ENCODE measurements at regions not wholly inside any gene's neighbourhood (a gene's known extent, or its start where the extent isn't known, plus 50 kb on each side); places are given as distances from the start of the nearest gene placed in this dataset.
"Not testable (repeated sequence)": the region's sequence is repeated elsewhere in the genome, so short reads cannot be mapped to it uniquely, and the experiment has no call there.

- H3K27me3 ChIP-seq (ENCODE audit: control insufficient read depth in 5 of 5, insufficient read depth in 4 of 5, low read length in 5 of 5); H3K4me3 ChIP-seq (ENCODE audit: low read depth in 1 of 5, low read length in 5 of 5); H3K36me3 ChIP-seq (ENCODE audit: control insufficient read depth in 5 of 5, insufficient read depth in 5 of 5, low read length in 5 of 5); H3K9me3 ChIP-seq (ENCODE audit: control insufficient read depth in 5 of 5, low read length in 5 of 5); H3K9ac ChIP-seq (ENCODE audit: low read length in 5 of 5): not testable (repeated sequence)
- Histone ChIP-seq H3K4me1 (ENCODE audit: control insufficient read depth in 5 of 5, insufficient read depth in 5 of 5, low read length in 5 of 5) (peaks cover 0 to 11% (median 6%) of the 10 kb centered on the region in 5 donors), H3K27ac (ENCODE audit: low read depth, low read length) (peak overlapping the region; percentile 69)
Observed at GRCh38 chr1:83151167-83151898, 847.6 kb downstream of the TTLL7 start.

- not testable (repeated sequence) for H3K27me3 ChIP-seq (ENCODE audit: control insufficient read depth in 5 of 5, insufficient read depth in 4 of 5, low read length in 5 of 5); H3K9ac ChIP-seq (ENCODE audit: low read length in 5 of 5); H3K4me3 ChIP-seq (ENCODE audit: low read depth in 1 of 5, low read length in 5 of 5); H3K36me3 ChIP-seq (ENCODE audit: control insufficient read depth in 5 of 5, insufficient read depth in 5 of 5, low read length in 5 of 5); H3K9me3 ChIP-seq (ENCODE audit: control insufficient read depth in 5 of 5, low read length in 5 of 5)
- Histone ChIP-seq H3K27ac (ENCODE audit: low read depth, low read length) (peak overlapping the region; percentile 69), H3K4me1 (ENCODE audit: control insufficient read depth in 5 of 5, insufficient read depth in 5 of 5, low read length in 5 of 5) (peaks cover 0 to 11% (median 6%) of the 10 kb centered on the region in 5 donors)
Observed at GRCh38 chr1:83150479-83150878, 848.5 kb downstream of the TTLL7 start.

DNA sequence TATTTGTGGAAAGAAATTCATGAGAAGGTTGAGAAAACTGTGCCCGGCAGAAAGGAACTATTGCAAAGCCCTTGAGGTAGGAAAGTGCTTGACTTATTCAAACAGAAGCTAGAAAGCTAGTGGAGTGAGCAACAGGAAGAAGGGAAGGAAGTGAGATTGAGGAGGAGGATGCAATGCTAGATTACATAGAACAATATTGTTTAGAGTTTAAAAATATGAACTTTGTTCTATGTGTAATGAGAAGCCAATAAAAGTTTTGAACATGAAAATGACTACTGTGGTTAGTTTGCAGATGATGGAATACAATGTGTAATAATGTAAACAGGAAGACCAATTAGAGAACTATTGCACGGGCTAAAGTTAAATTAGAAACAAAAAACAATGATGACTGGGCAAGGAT is 853.1 kb downstream of the TTLL7 start:
- not testable (repeated sequence) for H3K4me1 ChIP-seq (ENCODE audit: control insufficient read depth in 5 of 5, insufficient read depth in 5 of 5, low read length in 5 of 5); H3K9ac ChIP-seq (ENCODE audit: low read length in 5 of 5); H3K9me3 ChIP-seq (ENCODE audit: control insufficient read depth in 5 of 5, low read length in 5 of 5); H3K36me3 ChIP-seq (ENCODE audit: control insufficient read depth in 5 of 5, insufficient read depth in 5 of 5, low read length in 5 of 5); H3K4me3 ChIP-seq (ENCODE audit: low read depth in 1 of 5, low read length in 5 of 5); H3K27me3 ChIP-seq (ENCODE audit: control insufficient read depth in 5 of 5, insufficient read depth in 4 of 5, low read length in 5 of 5); H3K27ac ChIP-seq (ENCODE audit: low read depth, low read length)

DNA sequence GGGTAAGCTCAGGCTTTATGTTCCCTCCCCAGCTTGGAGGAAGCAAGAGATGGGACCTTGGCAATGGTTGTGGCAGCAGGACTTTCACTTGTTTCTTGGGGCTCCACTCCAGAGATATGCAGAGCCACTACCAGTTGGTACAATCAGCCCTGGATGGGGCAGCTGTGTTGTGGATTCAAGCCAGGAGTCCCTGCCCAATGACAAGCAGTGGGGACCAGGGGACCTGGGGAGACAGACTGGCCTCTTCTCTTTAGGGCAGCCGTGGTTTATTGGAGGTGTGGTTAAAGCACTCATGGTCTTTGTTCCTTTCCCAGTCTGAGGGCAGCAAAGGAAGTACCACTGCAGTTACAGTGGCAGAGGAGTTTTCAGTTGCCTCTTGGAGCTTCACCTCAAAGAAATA is 856.1 kb downstream of the TTLL7 start:
- not testable (repeated sequence) for H3K36me3 ChIP-seq (ENCODE audit: control insufficient read depth in 5 of 5, insufficient read depth in 5 of 5, low read length in 5 of 5); H3K9ac ChIP-seq (ENCODE audit: low read length in 5 of 5); H3K4me3 ChIP-seq (ENCODE audit: low read depth in 1 of 5, low read length in 5 of 5); H3K9me3 ChIP-seq (ENCODE audit: control insufficient read depth in 5 of 5, low read length in 5 of 5); H3K27ac ChIP-seq (ENCODE audit: low read depth, low read length); H3K4me1 ChIP-seq (ENCODE audit: control insufficient read depth in 5 of 5, insufficient read depth in 5 of 5, low read length in 5 of 5); H3K27me3 ChIP-seq (ENCODE audit: control insufficient read depth in 5 of 5, insufficient read depth in 4 of 5, low read length in 5 of 5)

- not testable (repeated sequence) for H3K27ac ChIP-seq (ENCODE audit: low read depth, low read length); H3K9me3 ChIP-seq (ENCODE audit: control insufficient read depth in 5 of 5, low read length in 5 of 5); H3K36me3 ChIP-seq (ENCODE audit: control insufficient read depth in 5 of 5, insufficient read depth in 5 of 5, low read length in 5 of 5); H3K4me1 ChIP-seq (ENCODE audit: control insufficient read depth in 5 of 5, insufficient read depth in 5 of 5, low read length in 5 of 5); H3K4me3 ChIP-seq (ENCODE audit: low read depth in 1 of 5, low read length in 5 of 5); H3K27me3 ChIP-seq (ENCODE audit: control insufficient read depth in 5 of 5, insufficient read depth in 4 of 5, low read length in 5 of 5); H3K9ac ChIP-seq (ENCODE audit: low read length in 5 of 5)
Observed at GRCh38 chr1:83135524-83136157, 863.3 kb downstream of the TTLL7 start.

- H3K36me3 ChIP-seq (ENCODE audit: control insufficient read depth in 5 of 5, insufficient read depth in 5 of 5, low read length in 5 of 5); H3K9ac ChIP-seq (ENCODE audit: low read length in 5 of 5); H3K27me3 ChIP-seq (ENCODE audit: control insufficient read depth in 5 of 5, insufficient read depth in 4 of 5, low read length in 5 of 5); H3K4me1 ChIP-seq (ENCODE audit: control insufficient read depth in 5 of 5, insufficient read depth in 5 of 5, low read length in 5 of 5); H3K4me3 ChIP-seq (ENCODE audit: low read depth in 1 of 5, low read length in 5 of 5); H3K9me3 ChIP-seq (ENCODE audit: control insufficient read depth in 5 of 5, low read length in 5 of 5); H3K27ac ChIP-seq (ENCODE audit: low read depth, low read length): not testable (repeated sequence)
Observed at GRCh38 chr1:83134322-83135014, 864.5 kb downstream of the TTLL7 start.

DNA sequence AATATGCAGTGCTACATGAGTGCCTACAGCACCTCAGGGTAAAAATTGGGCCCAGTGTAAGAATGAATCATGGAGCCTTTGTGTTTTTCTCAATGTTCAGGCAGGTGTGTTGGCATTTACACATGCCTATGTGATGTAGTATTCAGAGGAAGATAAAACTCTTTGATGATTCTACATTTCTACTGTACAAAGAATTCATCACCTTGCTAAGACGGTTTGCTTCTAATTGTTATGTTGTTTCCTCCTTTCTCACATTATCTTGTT is 867.3 kb downstream of the TTLL7 start:
- Histone ChIP-seq H3K4me3 (ENCODE audit: low read depth in 1 of 5, low read length in 5 of 5) (no peak overlapping the region), H3K9me3 (ENCODE audit: control insufficient read depth in 5 of 5, low read length in 5 of 5) (no peaks in the 10 kb centered on the region), H3K9ac (ENCODE audit: low read length in 5 of 5) (no peak overlapping the region), H3K36me3 (ENCODE audit: control insufficient read depth in 5 of 5, insufficient read depth in 5 of 5, low read length in 5 of 5) (no peaks in the 10 kb centered on the region), H3K4me1 (ENCODE audit: control insufficient read depth in 5 of 5, insufficient read depth in 5 of 5, low read length in 5 of 5) (no peaks in the 10 kb centered on the region), H3K27ac (ENCODE audit: low read depth, low read length) (no peak overlapping the region), H3K27me3 (ENCODE audit: control insufficient read depth in 5 of 5, insufficient read depth in 4 of 5, low read length in 5 of 5) (no peaks in the 10 kb centered on the region)

- H3K27me3 ChIP-seq (ENCODE audit: control insufficient read depth in 5 of 5, insufficient read depth in 4 of 5, low read length in 5 of 5), result no peaks in the 10 kb centered on the region
- no peak overlapping the region for H3K9ac ChIP-seq (ENCODE audit: low read length in 5 of 5)
Observed at GRCh38 chr1:83130886-83131691, 867.8 kb downstream of the TTLL7 start.

GRCh38 chr1:83129107-83129506 is 869.8 kb downstream of the TTLL7 start:
- H3K27me3 ChIP-seq (ENCODE audit: control insufficient read depth in 5 of 5, insufficient read depth in 4 of 5, low read length in 5 of 5), result no peaks in the 10 kb centered on the region
- no peaks in the 10 kb centered on the region for H3K9me3 ChIP-seq (ENCODE audit: control insufficient read depth in 5 of 5, low read length in 5 of 5)
- H3K4me3 ChIP-seq (ENCODE audit: low read depth in 1 of 5, low read length in 5 of 5), result no peak overlapping the region
- no peaks in the 10 kb centered on the region for H3K4me1 ChIP-seq (ENCODE audit: control insufficient read depth in 5 of 5, insufficient read depth in 5 of 5, low read length in 5 of 5)
- H3K36me3 ChIP-seq (ENCODE audit: control insufficient read depth in 5 of 5, insufficient read depth in 5 of 5, low read length in 5 of 5), result no peaks in the 10 kb centered on the region
- H3K27ac ChIP-seq (ENCODE audit: low read depth, low read length), result no peak overlapping the region
- no peak overlapping the region for H3K9ac ChIP-seq (ENCODE audit: low read length in 5 of 5)

More at GRCh38 chr1:83130886-83131691, 867.8 kb downstream of the TTLL7 start:
- Histone ChIP-seq H3K9me3 (ENCODE audit: control insufficient read depth in 5 of 5, low read length in 5 of 5) (no peaks in the 10 kb centered on the region), H3K4me3 (ENCODE audit: low read depth in 1 of 5, low read length in 5 of 5) (no peak overlapping the region), H3K27ac (ENCODE audit: low read depth, low read length) (no peak overlapping the region), H3K36me3 (ENCODE audit: control insufficient read depth in 5 of 5, insufficient read depth in 5 of 5, low read length in 5 of 5) (no peaks in the 10 kb centered on the region), H3K4me1 (ENCODE audit: control insufficient read depth in 5 of 5, insufficient read depth in 5 of 5, low read length in 5 of 5) (no peaks in the 10 kb centered on the region)

- H3K36me3 ChIP-seq (ENCODE audit: control insufficient read depth in 5 of 5, insufficient read depth in 5 of 5, low read length in 5 of 5), result no peaks in the 10 kb centered on the region
Observed at GRCh38 chr1:83125456-83125855, 873.5 kb downstream of the TTLL7 start.

More at GRCh38 chr1:83125456-83125855, 873.5 kb downstream of the TTLL7 start:
- H3K9me3 ChIP-seq (ENCODE audit: control insufficient read depth in 5 of 5, low read length in 5 of 5), result no peaks in the 10 kb centered on the region
- no peaks in the 10 kb centered on the region for H3K4me1 ChIP-seq (ENCODE audit: control insufficient read depth in 5 of 5, insufficient read depth in 5 of 5, low read length in 5 of 5)
- H3K4me3 ChIP-seq (ENCODE audit: low read depth in 1 of 5, low read length in 5 of 5), result no peak overlapping the region
- H3K27me3 ChIP-seq (ENCODE audit: control insufficient read depth in 5 of 5, insufficient read depth in 4 of 5, low read length in 5 of 5), result no peaks in the 10 kb centered on the region
- H3K9ac ChIP-seq (ENCODE audit: low read length in 5 of 5), result no peak overlapping the region
- H3K27ac ChIP-seq (ENCODE audit: low read depth, low read length), result no peak overlapping the region

Data from subcutaneous abdominal adipose tissue (tissue), 5 donors.